BLaER1 (cell line): ENCODE measurements at regions not wholly inside any gene's neighbourhood (a gene's known extent, or its start where the extent isn't known, plus 50 kb on each side); places are given as distances from the start of the nearest gene placed in this dataset.
A peak's percentile ranks its signal among the peaks of the same experiment; 100 is the strongest.
"Not testable (repeated sequence)": the region's sequence is repeated elsewhere in the genome, so short reads cannot be mapped to it uniquely, and the experiment has no call there.

Experiments
- H3K27ac ChIP-seq: shearing (Covaris generic); formaldehyde crosslinking; 2 replicates; pipeline ENCODE4 v1.8.1; 2022
- H3K27me3 ChIP-seq: shearing (Covaris generic); formaldehyde crosslinking; 2 replicates; pipeline ENCODE4 v1.8.1; 2022
- H3K36me3 ChIP-seq: shearing (Covaris generic); formaldehyde crosslinking; 2 replicates; pipeline ENCODE4 v1.8.1; 2022
- H3K4me1 ChIP-seq: shearing (Covaris generic); formaldehyde crosslinking; 2 replicates; pipeline ENCODE4 v1.8.1; 2022
- H3K4me2 ChIP-seq: shearing (Covaris generic); formaldehyde crosslinking; 2 replicates; pipeline ENCODE4 v1.8.1; 2022
- H3K4me3 ChIP-seq: shearing (Covaris generic); formaldehyde crosslinking; 2 replicates; pipeline ENCODE4 v1.8.1; 2022
- H3K9ac ChIP-seq: shearing (Covaris generic); formaldehyde crosslinking; 2 replicates; pipeline ENCODE4 v1.8.1; 2022
- H3K9me3 ChIP-seq: shearing (Covaris generic); formaldehyde crosslinking; 2 replicates; pipeline ENCODE4 v1.8.1; 2022
- H4K20me1 ChIP-seq: shearing (Covaris generic); formaldehyde crosslinking; 2 replicates; pipeline ENCODE4 v1.8.1; 2022
- Cebpa-rat ChIP-seq: shearing (Covaris generic); IDR thresholded peaks from 2 replicates; pipeline ENCODE4 v1.8.1; 2022

DNA sequence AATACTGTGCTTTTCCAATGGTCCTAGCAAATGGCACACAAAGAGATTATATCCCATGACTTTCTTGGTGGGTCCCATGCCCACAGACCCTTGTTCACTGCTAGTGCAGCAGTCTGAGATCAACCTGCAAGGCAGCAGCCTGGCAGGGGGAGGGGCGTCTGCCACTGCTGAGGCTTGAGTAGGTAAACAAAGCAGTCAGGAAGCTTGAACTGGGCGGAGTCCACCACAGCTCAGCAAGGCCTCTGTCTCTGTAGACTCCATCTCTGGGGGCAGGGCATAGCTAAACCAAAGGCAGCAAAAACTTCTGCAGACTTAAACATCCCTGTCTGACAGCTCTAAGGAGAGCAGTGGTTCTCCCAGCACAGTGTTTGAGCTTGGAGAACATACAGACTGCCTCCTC is 82.9 kb downstream of the ZNF737 start:
- H3K4me2 ChIP-seq, result peak overlapping the region; percentile 36; the same call in 1 of the 2 replicates
- TF ChIP-seq Cebpa-rat, result no peak
- H3K36me3 ChIP-seq, result no peaks in the 10 kb centered on the region
- H3K27me3 ChIP-seq, result no peaks in the 10 kb centered on the region
- H3K9ac ChIP-seq, result no peak overlapping the region
- no peak overlapping the region for H3K27ac ChIP-seq
- H3K4me3 ChIP-seq, result no peak overlapping the region
- peaks cover 94% of the 10 kb centered on the region for H3K9me3 ChIP-seq
- no peaks in the 10 kb centered on the region for H4K20me1 ChIP-seq
- H3K4me1 ChIP-seq, result peaks cover 21% of the 10 kb centered on the region; the same call in 1 of the 2 replicates

GRCh38 chr19:20481736-20482135 is 83.8 kb downstream of the ZNF737 start:
- Histone ChIP-seq H3K27me3 (no peaks in the 10 kb centered on the region), H3K4me1 (peaks cover 22% of the 10 kb centered on the region; the same call in 1 of the 2 replicates), H3K9me3 (peaks cover 94% of the 10 kb centered on the region), H3K4me3 (no peak overlapping the region), H3K36me3 (no peaks in the 10 kb centered on the region), H3K27ac (no peak overlapping the region), H4K20me1 (no peaks in the 10 kb centered on the region), H3K9ac (no peak overlapping the region), H3K4me2 (no peak overlapping the region)
- TF ChIP-seq Cebpa-rat, result no peak

DNA sequence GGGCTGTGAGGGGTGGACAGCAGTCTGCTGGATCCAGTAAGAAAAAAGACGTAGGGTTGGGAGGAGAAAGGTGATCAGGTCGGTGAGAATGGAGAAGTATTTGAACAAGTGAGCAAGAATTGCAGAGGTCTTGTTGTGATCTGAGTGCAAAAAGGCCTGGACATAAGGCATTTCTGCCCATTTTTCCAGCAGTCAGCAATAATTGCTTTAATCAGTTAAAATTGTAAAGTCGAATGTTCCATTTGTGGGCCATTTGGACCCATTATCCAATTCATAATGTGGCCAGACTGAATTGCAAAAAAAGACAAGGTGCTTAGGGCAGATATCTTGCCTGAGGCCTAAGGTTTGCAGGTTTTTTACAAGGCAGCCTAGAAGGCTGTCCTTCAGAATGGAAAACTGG is 86.1 kb downstream of the ZNF737 start:
- Histone ChIP-seq H3K36me3 (no peaks in the 10 kb centered on the region), H3K27me3 (no peaks in the 10 kb centered on the region), H3K9ac (no peak overlapping the region), H4K20me1 (no peaks in the 10 kb centered on the region), H3K4me3 (no peak overlapping the region), H3K27ac (no peak overlapping the region), H3K4me2 (no peak overlapping the region), H3K9me3 (peaks cover 96% of the 10 kb centered on the region), H3K4me1 (peaks cover 22% of the 10 kb centered on the region; the same call in 1 of the 2 replicates)
- no peak for TF ChIP-seq Cebpa-rat

DNA sequence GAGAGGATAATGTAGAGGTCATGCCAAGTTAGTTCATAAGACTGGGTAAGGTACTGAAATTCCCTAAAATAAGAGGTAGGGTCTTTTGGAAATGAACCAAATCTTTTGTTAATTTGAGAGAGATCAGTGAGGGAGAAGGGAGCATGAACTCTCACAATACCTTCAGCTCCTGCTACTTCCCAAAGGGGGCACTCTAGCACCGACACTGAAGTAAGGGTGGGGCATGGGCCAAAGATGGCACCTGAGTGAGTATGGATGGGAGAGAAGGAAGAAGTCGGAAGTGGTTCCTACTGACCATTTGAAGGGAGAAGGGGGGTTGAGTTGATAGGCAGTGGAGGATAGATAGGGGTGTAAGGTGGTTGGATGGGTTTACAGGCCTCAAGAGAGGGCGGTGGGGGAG is 86.6 kb downstream of the ZNF737 start:
- no peak for TF ChIP-seq Cebpa-rat
- peaks cover 96% of the 10 kb centered on the region for H3K9me3 ChIP-seq
- no peak overlapping the region for H3K4me3 ChIP-seq
- H3K9ac ChIP-seq, result no peak overlapping the region
- no peak overlapping the region for H3K27ac ChIP-seq
- H4K20me1 ChIP-seq, result no peaks in the 10 kb centered on the region
- no peaks in the 10 kb centered on the region for H3K36me3 ChIP-seq
- H3K4me2 ChIP-seq, result no peak overlapping the region
- no peaks in the 10 kb centered on the region for H3K27me3 ChIP-seq
- H3K4me1 ChIP-seq, result peaks cover 22% of the 10 kb centered on the region; the same call in 1 of the 2 replicates

- Histone ChIP-seq H3K4me3 (no peak overlapping the region), H3K36me3 (no peaks in the 10 kb centered on the region), H3K9me3 (peaks cover 80% of the 10 kb centered on the region), H3K4me1 (peaks cover 2% of the 10 kb centered on the region; the same call in 1 of the 2 replicates), H3K9ac (no peak overlapping the region), H3K4me2 (no peak overlapping the region), H4K20me1 (no peaks in the 10 kb centered on the region), H3K27me3 (no peaks in the 10 kb centered on the region), H3K27ac (no peak overlapping the region)
- TF ChIP-seq Cebpa-rat, result no peak
Observed at GRCh38 chr19:20472854-20473253, 92.7 kb downstream of the ZNF737 start.

DNA sequence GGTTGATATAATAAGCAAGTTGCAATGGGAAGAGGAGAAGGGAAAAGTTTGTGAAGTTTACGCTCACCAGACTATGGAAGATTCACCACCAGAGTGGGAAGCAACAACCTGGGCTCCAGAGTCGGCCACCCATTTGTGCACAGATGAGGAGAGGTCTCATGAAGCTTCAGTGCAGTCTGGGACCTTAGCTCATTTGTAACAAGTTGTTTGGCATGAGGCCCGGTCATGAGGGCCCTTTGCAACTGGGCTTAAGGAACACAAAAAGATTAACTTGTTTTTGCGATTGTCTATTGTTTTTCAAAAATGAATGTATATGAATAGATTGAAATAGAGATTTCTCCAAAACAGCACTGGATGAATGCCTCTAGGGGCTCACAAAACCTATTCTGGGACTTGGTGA is 94.2 kb downstream of the ZNF737 start:
- Histone ChIP-seq H3K36me3 (no peaks in the 10 kb centered on the region), H3K27ac (no peak overlapping the region), H4K20me1 (no peaks in the 10 kb centered on the region), H3K4me1 (no peaks in the 10 kb centered on the region), H3K4me3 (no peak overlapping the region), H3K9ac (no peak overlapping the region), H3K4me2 (no peak overlapping the region), H3K27me3 (no peaks in the 10 kb centered on the region), H3K9me3 (peaks cover 66% of the 10 kb centered on the region)
- TF ChIP-seq Cebpa-rat, result no peak

- H3K27ac ChIP-seq, result no peak overlapping the region
- H3K27me3 ChIP-seq, result no peaks in the 10 kb centered on the region
- no peak for TF ChIP-seq Cebpa-rat
- H3K36me3 ChIP-seq, result no peaks in the 10 kb centered on the region
- no peak overlapping the region for H3K9ac ChIP-seq
- peaks cover 57% of the 10 kb centered on the region for H3K9me3 ChIP-seq
- no peaks in the 10 kb centered on the region for H3K4me1 ChIP-seq
- no peak overlapping the region for H3K4me2 ChIP-seq
- H4K20me1 ChIP-seq, result no peaks in the 10 kb centered on the region
- no peak overlapping the region for H3K4me3 ChIP-seq
Observed at GRCh38 chr19:20470345-20471135, 95.0 kb downstream of the ZNF737 start.

DNA sequence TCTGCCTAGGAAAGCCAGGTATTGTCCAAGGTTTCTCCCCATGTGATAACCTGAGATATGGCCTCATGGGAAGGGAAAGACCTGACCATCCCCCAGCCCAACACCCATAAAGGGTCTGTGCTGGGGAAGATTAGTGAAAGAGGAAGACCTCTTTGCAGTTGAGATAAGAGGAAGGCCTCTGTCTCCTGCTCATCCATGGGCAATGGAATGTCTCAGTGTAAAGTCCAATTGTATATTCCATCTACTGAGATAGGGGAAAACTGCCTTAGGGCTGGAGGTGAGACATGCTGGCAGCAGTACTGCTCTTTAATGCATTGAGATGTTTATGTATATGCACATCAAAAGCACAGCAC is 99.0 kb downstream of the ZNF737 start:
- H3K9me3 ChIP-seq, result peaks cover 26% of the 10 kb centered on the region

DNA sequence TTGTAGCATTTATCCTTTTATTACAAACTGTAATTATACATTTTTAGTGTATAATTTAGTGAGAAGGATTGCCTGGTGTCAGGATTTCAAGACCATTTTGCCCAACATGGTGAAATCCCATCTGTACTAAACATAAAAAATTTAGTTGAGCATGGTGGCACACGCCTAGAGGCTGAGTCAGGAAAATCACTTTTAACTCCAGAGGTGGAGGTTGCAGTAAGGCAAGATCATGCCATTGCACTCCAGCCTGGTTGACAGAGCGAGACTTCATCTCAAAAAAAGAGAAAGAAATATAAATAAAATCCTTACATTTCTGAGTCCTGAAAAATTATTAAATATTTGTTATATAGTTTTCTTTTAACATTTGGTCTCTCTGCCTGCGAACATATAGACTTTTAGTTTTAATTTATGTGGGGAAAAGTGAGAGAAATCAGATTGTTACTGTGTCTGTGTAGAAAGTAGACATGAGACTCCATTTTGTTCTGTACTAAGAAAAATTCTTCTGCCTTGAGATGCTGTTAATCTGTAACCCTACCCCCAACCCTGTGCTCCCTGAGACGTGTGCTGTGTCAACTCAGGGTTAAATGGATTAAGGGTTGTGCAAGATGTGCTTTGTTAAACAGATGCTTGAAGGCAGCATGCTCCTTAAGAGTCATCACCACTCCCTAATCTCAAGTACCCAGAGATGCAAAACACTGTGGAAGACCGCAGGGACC is 99.5 kb downstream of the ZNF737 start:
- not testable (repeated sequence) for H3K36me3 ChIP-seq, H3K4me3 ChIP-seq, H3K9ac ChIP-seq, H3K4me1 ChIP-seq, H3K4me2 ChIP-seq, H3K27me3 ChIP-seq, H3K27ac ChIP-seq, H4K20me1 ChIP-seq
- H3K9me3 ChIP-seq, result peaks cover 21% of the 10 kb centered on the region

More for the DNA sequence above, 99.0 kb downstream of the ZNF737 start:
- not testable (repeated sequence) for H3K36me3 ChIP-seq, H4K20me1 ChIP-seq, H3K4me3 ChIP-seq, H3K4me1 ChIP-seq, H3K27me3 ChIP-seq, H3K4me2 ChIP-seq, H3K9ac ChIP-seq, H3K27ac ChIP-seq

GRCh38 chr19:20453425-20453935 is 112.1 kb downstream of the ZNF737 start:
- H3K4me2 ChIP-seq, result no peak overlapping the region
- H3K4me3 ChIP-seq, result no peak overlapping the region
- H3K9ac ChIP-seq, result no peak overlapping the region
- H3K9me3 ChIP-seq, result peaks cover 4% of the 10 kb centered on the region
- no peaks in the 10 kb centered on the region for H3K36me3 ChIP-seq
- no peak overlapping the region for H3K27ac ChIP-seq
- no peaks in the 10 kb centered on the region for H3K4me1 ChIP-seq
- no peaks in the 10 kb centered on the region for H4K20me1 ChIP-seq
- no peak for TF ChIP-seq Cebpa-rat
- H3K27me3 ChIP-seq, result no peaks in the 10 kb centered on the region
